GM18508 (cell line): ENCODE measurements at regions not wholly inside any gene's neighbourhood (a gene's known extent, or its start where the extent isn't known, plus 50 kb on each side); places are given as distances from the start of the nearest gene placed in this dataset.
"Not testable (repeated sequence)": the region's sequence is repeated elsewhere in the genome, so short reads cannot be mapped to it uniquely, and the experiment has no call there.

Experiments used
- ATAC-seq: cut with Tn5 transposase; IDR thresholded peaks from one replicate; pipeline ENCODE4 v1.9.1; 2021; ENCODE audit warnings: moderate number of reproducible peaks; ENCODE audit not compliant: insufficient read depth, unreplicated experiment

- no peak for ATAC-seq
Observed at GRCh38 chr1:55781003-55781402, 565.8 kb upstream of the USP24 start.

- no peak for ATAC-seq
Observed at GRCh38 chr1:55777545-55777944, 562.4 kb upstream of the USP24 start.

- no peak for ATAC-seq
Observed at GRCh38 chr1:55775007-55775406, 559.8 kb upstream of the USP24 start.

- no peak for ATAC-seq
Observed at GRCh38 chr1:55774446-55774845, 559.3 kb upstream of the USP24 start.

GRCh38 chr1:55773211-55773940 lies 558.2 kb upstream of the USP24 start:
- ATAC-seq = no peak

- ATAC-seq = no peak
Observed at GRCh38 chr1:55768327-55768952, 553.3 kb upstream of the USP24 start.

- no peak for ATAC-seq
Observed at GRCh38 chr1:55767171-55767570, 552.0 kb upstream of the USP24 start.

- not testable (repeated sequence) for ATAC-seq
Observed at GRCh38 chr1:55765505-55765904, 550.3 kb upstream of the USP24 start.

- no peak for ATAC-seq
Observed at GRCh38 chr1:55751776-55752175, 536.6 kb upstream of the USP24 start.

- no peak for ATAC-seq
Observed at GRCh38 chr1:55750628-55750995, 535.4 kb upstream of the USP24 start.

- no peak for ATAC-seq
Observed at GRCh38 chr1:55749975-55750627, 534.9 kb upstream of the USP24 start.

- no peak for ATAC-seq
Observed at GRCh38 chr1:55747408-55747841, 532.3 kb upstream of the USP24 start.

GRCh38 chr1:55746710-55747109 lies 531.5 kb upstream of the USP24 start:
- ATAC-seq = no peak

- ATAC-seq = no peak
Observed at GRCh38 chr1:55741516-55741915, 526.4 kb upstream of the USP24 start.

GRCh38 chr1:55735106-55735505 lies 519.9 kb upstream of the USP24 start:
- no peak for ATAC-seq

- ATAC-seq = no peak
Observed at GRCh38 chr1:55726994-55727393, 511.8 kb upstream of the USP24 start.

- ATAC-seq = no peak
Observed at GRCh38 chr1:55725378-55725777, 510.2 kb upstream of the USP24 start.

- ATAC-seq = no peak
Observed at GRCh38 chr1:55724551-55725325, 509.6 kb upstream of the USP24 start.

GRCh38 chr1:55723001-55723400 lies 507.8 kb upstream of the USP24 start:
- no peak for ATAC-seq

- ATAC-seq = no peak
Observed at GRCh38 chr1:55720261-55720660, 505.1 kb upstream of the USP24 start.
